ENCODE measurements at regions not wholly inside any gene's neighbourhood (a gene's known extent, or its start where the extent isn't known, plus 50 kb on each side); places are given as distances from the start of the nearest gene placed in this dataset.

DNA sequence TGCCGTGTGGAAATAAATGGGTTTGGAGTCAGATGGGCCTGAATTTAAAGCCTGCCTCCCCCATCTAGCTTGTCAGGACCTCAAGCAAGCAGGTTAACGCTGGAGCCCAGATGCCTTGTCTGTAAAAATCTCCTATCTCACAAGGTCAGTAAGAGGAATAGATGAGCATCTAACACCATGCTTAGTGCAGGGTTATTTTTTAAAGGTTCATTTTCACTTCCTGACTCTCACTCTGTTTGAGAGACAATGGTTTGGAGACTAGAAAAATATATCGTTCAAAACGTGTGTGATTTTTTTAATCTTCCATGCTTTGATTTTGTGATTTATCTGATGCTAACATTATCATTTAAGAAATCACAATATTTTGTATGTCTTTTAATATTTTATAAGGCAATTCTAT is 114.0 kb upstream of the TAB2 start:
- TF ChIP-seq FOXM1 (IDR thresholded peaks at IDR 0.05; ENCODE audit: borderline replicate concordance, low read depth) (no peak), USF1 (IDR thresholded peaks at IDR 0.05) (no peak), EP300 (IDR thresholded peaks at IDR 0.05; ENCODE audit: borderline replicate concordance) (no peak), MAX (IDR thresholded peaks at IDR 0.05) (no peak), EGR1 (IDR thresholded peaks at IDR 0.05) (no peak), NFIC (IDR thresholded peaks at IDR 0.05) (no peak), CEBPB (IDR thresholded peaks at IDR 0.05) (no peak), TAF1 (IDR thresholded peaks at IDR 0.05; ENCODE audit: low read depth) (no peak), RAD21 (IDR thresholded peaks at IDR 0.05; ENCODE audit: low read depth) (no peak), ZBTB7A (IDR thresholded peaks at IDR 0.05; ENCODE audit: low read depth) (no peak), TEAD4 (IDR thresholded peaks at IDR 0.05) (no peak), TCF12 (IDR thresholded peaks at IDR 0.05; ENCODE audit: low read depth) (no peak), YY1 (IDR thresholded peaks at IDR 0.05; ENCODE audit: low read depth) (no peak), CREB1 (IDR thresholded peaks at IDR 0.05; ENCODE audit: low read depth) (no peak)
- TF ChIP-seq, protein P1, sequence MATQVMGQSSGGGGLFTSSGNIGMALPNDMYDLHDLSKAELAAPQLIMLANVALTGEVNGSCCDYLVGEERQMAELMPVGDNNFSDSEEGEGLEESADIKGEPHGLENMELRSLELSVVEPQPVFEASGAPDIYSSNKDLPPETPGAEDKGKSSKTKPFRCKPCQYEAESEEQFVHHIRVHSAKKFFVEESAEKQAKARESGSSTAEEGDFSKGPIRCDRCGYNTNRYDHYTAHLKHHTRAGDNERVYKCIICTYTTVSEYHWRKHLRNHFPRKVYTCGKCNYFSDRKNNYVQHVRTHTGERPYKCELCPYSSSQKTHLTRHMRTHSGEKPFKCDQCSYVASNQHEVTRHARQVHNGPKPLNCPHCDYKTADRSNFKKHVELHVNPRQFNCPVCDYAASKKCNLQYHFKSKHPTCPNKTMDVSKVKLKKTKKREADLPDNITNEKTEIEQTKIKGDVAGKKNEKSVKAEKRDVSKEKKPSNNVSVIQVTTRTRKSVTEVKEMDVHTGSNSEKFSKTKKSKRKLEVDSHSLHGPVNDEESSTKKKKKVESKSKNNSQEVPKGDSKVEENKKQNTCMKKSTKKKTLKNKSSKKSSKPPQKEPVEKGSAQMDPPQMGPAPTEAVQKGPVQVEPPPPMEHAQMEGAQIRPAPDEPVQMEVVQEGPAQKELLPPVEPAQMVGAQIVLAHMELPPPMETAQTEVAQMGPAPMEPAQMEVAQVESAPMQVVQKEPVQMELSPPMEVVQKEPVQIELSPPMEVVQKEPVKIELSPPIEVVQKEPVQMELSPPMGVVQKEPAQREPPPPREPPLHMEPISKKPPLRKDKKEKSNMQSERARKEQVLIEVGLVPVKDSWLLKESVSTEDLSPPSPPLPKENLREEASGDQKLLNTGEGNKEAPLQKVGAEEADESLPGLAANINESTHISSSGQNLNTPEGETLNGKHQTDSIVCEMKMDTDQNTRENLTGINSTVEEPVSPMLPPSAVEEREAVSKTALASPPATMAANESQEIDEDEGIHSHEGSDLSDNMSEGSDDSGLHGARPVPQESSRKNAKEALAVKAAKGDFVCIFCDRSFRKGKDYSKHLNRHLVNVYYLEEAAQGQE (IDR thresholded peaks at IDR 0.05; ENCODE audit: low read depth) = no peak

- TF ChIP-seq EP300 (IDR thresholded peaks at IDR 0.05; ENCODE audit: borderline replicate concordance) (no peak), FOXM1 (IDR thresholded peaks at IDR 0.05; ENCODE audit: borderline replicate concordance, low read depth) (no peak), YY1 (IDR thresholded peaks at IDR 0.05; ENCODE audit: low read depth) (no peak), TEAD4 (IDR thresholded peaks at IDR 0.05) (no peak), MAX (IDR thresholded peaks at IDR 0.05) (no peak), CEBPB (IDR thresholded peaks at IDR 0.05) (no peak), RAD21 (IDR thresholded peaks at IDR 0.05; ENCODE audit: low read depth) (no peak), NFIC (IDR thresholded peaks at IDR 0.05) (no peak), TCF12 (IDR thresholded peaks at IDR 0.05; ENCODE audit: low read depth) (no peak), CREB1 (IDR thresholded peaks at IDR 0.05; ENCODE audit: low read depth) (no peak), EGR1 (IDR thresholded peaks at IDR 0.05) (no peak), USF1 (IDR thresholded peaks at IDR 0.05) (no peak)
Measured at GRCh38 chr6:149208134-149208601, 109.3 kb upstream of the TAB2 start.

GRCh38 chr6:149209871-149210775 is 107.4 kb upstream of the TAB2 start:
- TF ChIP-seq, protein P1 (IDR thresholded peaks at IDR 0.05; ENCODE audit: low read depth) = no peak
- TF ChIP-seq MAX (IDR thresholded peaks at IDR 0.05) (no peak), TCF12 (IDR thresholded peaks at IDR 0.05; ENCODE audit: low read depth) (no peak), FOXM1 (IDR thresholded peaks at IDR 0.05; ENCODE audit: borderline replicate concordance, low read depth) (no peak), ZBTB7A (IDR thresholded peaks at IDR 0.05; ENCODE audit: low read depth) (no peak), CREB1 (IDR thresholded peaks at IDR 0.05; ENCODE audit: low read depth) (no peak), YY1 (IDR thresholded peaks at IDR 0.05; ENCODE audit: low read depth) (no peak), RAD21 (IDR thresholded peaks at IDR 0.05; ENCODE audit: low read depth) (no peak), TAF1 (IDR thresholded peaks at IDR 0.05; ENCODE audit: low read depth) (no peak), TEAD4 (IDR thresholded peaks at IDR 0.05) (no peak), EP300 (IDR thresholded peaks at IDR 0.05; ENCODE audit: borderline replicate concordance) (no peak), NFIC (IDR thresholded peaks at IDR 0.05) (no peak)

- TF ChIP-seq USF1 (IDR thresholded peaks at IDR 0.05) = no peak
- TF ChIP-seq MAX (IDR thresholded peaks at IDR 0.05) = no peak
- no peak for TF ChIP-seq EGR1 (IDR thresholded peaks at IDR 0.05)
- no peak for TF ChIP-seq TCF12 (IDR thresholded peaks at IDR 0.05; ENCODE audit: low read depth)
- TF ChIP-seq NFIC (IDR thresholded peaks at IDR 0.05) = no peak
- TF ChIP-seq EP300 (IDR thresholded peaks at IDR 0.05; ENCODE audit: borderline replicate concordance) = no peak
- TF ChIP-seq TEAD4 (IDR thresholded peaks at IDR 0.05) = no peak
- TF ChIP-seq CREB1 (IDR thresholded peaks at IDR 0.05; ENCODE audit: low read depth) = no peak
- no peak for TF ChIP-seq RAD21 (IDR thresholded peaks at IDR 0.05; ENCODE audit: low read depth)
- TF ChIP-seq CEBPB (IDR thresholded peaks at IDR 0.05) = no peak
- TF ChIP-seq YY1 (IDR thresholded peaks at IDR 0.05; ENCODE audit: low read depth) = no peak
- TF ChIP-seq ZBTB7A (IDR thresholded peaks at IDR 0.05; ENCODE audit: low read depth) = no peak
- TF ChIP-seq FOXM1 (IDR thresholded peaks at IDR 0.05; ENCODE audit: borderline replicate concordance, low read depth) = no peak
- TF ChIP-seq, protein P1 (IDR thresholded peaks at IDR 0.05; ENCODE audit: low read depth) = no peak
- TF ChIP-seq TAF1 (IDR thresholded peaks at IDR 0.05; ENCODE audit: low read depth) = no peak
Measured at GRCh38 chr6:149211046-149211571, 106.4 kb upstream of the TAB2 start.
